ENCODE measurements at regions not wholly inside any gene's neighbourhood (a gene's known extent, or its start where the extent isn't known, plus 50 kb on each side); places are given as distances from the start of the nearest gene placed in this dataset.

DNA sequence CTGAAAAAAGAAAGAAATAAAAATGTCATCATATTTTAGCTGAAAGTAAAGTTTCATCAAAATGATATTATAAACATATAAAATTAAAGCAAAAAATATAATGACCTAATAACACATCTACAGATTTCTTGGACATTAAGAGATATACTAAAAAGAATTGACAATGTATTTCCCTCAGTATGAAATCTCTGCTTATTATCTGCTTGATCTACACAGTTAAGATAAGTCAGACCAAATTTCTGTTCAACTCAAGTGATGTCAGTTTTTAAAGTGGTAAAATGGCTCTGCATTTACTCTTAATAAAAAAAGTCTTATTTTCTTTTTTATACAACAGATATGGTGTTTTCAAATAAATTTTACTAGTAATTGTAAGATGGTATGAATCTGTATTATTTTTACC lies 159.4 kb upstream of the SEMA3A start:
- Histone ChIP-seq H3K4me1 (ENCODE audit: insufficient read depth, low read length) (no peaks in the 10 kb centered on the region), H3K27ac (ENCODE audit: low read depth, low read length) (no peak overlapping the region), H2AFZ (ENCODE audit: low read length) (no peak overlapping the region), H3K9me3 (ENCODE audit: low read depth, low read length) (no peaks in the 10 kb centered on the region), H3K79me2 (ENCODE audit: insufficient read depth, low read length) (no peaks in the 10 kb centered on the region), H3K27me3 (ENCODE audit: insufficient read depth, low read length) (no peaks in the 10 kb centered on the region), H3K4me2 (ENCODE audit: insufficient read depth, low read length) (no peak overlapping the region), H4K20me1 (ENCODE audit: insufficient read depth, low read length) (no peaks in the 10 kb centered on the region), H3K36me3 (ENCODE audit: insufficient read depth, low read length) (no peaks in the 10 kb centered on the region), H3K4me3 (ENCODE audit: insufficient read depth, low read length) (no peak overlapping the region)
- TF ChIP-seq, protein P1, sequence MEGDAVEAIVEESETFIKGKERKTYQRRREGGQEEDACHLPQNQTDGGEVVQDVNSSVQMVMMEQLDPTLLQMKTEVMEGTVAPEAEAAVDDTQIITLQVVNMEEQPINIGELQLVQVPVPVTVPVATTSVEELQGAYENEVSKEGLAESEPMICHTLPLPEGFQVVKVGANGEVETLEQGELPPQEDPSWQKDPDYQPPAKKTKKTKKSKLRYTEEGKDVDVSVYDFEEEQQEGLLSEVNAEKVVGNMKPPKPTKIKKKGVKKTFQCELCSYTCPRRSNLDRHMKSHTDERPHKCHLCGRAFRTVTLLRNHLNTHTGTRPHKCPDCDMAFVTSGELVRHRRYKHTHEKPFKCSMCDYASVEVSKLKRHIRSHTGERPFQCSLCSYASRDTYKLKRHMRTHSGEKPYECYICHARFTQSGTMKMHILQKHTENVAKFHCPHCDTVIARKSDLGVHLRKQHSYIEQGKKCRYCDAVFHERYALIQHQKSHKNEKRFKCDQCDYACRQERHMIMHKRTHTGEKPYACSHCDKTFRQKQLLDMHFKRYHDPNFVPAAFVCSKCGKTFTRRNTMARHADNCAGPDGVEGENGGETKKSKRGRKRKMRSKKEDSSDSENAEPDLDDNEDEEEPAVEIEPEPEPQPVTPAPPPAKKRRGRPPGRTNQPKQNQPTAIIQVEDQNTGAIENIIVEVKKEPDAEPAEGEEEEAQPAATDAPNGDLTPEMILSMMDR (IDR thresholded peaks at IDR 0.05; ENCODE audit: extremely low read depth, low read depth, low read length): no peak
- DNase-seq (ENCODE audit: insufficient read length, low spot score, missing footprints): no peak

DNA sequence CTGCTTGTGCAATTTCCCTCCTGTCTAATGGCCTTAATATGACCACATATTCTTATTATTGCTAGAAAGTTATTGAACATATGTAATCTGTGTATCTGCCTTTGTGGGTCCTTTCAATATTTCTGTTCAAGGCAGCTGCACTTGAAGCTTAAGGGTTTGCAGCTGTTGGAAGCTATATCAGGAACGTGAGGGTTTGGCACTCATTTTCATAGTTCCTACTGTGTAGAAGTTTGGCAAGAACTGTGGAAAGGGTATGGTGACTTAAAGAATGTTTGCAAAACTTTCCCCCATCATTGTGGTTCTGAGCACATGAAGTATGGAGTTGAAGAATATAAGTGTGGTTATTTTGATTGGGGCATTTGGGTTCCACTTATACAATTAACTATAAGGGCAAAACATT lies 144.7 kb upstream of the SEMA3A start:
- Histone ChIP-seq H3K4me1 (ENCODE audit: insufficient read depth, low read length) (peaks cover 3% of the 10 kb centered on the region), H3K4me2 (ENCODE audit: insufficient read depth, low read length) (no peak overlapping the region), H3K27me3 (ENCODE audit: insufficient read depth, low read length) (no peaks in the 10 kb centered on the region), H4K20me1 (ENCODE audit: insufficient read depth, low read length) (no peaks in the 10 kb centered on the region), H3K4me3 (ENCODE audit: insufficient read depth, low read length) (no peak overlapping the region), H3K27ac (ENCODE audit: low read depth, low read length) (no peak overlapping the region), H3K9me3 (ENCODE audit: low read depth, low read length) (no peaks in the 10 kb centered on the region), H3K79me2 (ENCODE audit: insufficient read depth, low read length) (no peaks in the 10 kb centered on the region), H3K36me3 (ENCODE audit: insufficient read depth, low read length) (no peaks in the 10 kb centered on the region), H2AFZ (ENCODE audit: low read length) (no peak overlapping the region)
- DNase-seq (ENCODE audit: insufficient read length, low spot score, missing footprints): no peak
- TF ChIP-seq, protein P1 (IDR thresholded peaks at IDR 0.05; ENCODE audit: extremely low read depth, low read depth, low read length): no peak

DNA sequence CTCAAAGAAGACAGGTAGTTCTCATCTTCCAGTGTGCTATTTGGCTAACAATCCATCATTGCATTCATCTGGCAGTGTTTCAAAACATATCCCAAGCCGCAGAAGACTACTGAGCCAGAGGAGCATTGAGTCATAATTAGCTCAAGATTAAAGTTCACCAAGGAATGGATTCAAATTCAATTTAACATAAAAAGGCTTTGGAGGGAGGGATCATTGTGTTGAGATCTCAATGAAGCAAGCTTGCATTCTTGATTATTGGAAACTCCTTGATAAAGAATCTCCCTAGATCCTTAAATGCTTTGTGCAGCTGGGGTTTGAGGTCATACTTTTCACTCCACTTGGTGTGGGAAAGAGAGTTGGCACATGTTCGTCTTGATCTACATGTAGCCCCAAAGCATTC lies 142.8 kb upstream of the SEMA3A start:
- TF ChIP-seq, protein P1 (IDR thresholded peaks at IDR 0.05; ENCODE audit: extremely low read depth, low read depth, low read length): no peak

DNA sequence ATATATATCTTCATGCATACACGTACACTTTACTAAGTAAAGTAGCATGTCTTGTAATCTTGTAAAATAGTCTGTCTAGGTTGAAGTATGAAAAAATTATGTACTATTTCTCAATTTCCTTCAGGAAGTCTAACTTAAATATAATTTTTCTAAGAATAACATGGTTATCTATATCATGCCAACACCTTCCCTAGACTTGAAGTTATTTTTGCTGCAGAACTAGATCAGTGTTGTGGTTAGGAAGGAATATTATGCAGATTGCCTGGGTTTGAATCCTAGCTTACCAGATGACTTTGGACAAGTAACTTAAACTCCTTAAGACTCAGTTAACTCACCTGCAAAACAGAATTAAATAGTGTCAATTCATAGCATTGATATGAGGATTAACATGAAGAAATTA lies 142.2 kb upstream of the SEMA3A start:
- no peaks in the 10 kb centered on the region for H3K79me2 ChIP-seq (ENCODE audit: insufficient read depth, low read length)
- DNase-seq (ENCODE audit: insufficient read length, low spot score, missing footprints): no peak
- H3K4me2 ChIP-seq (ENCODE audit: insufficient read depth, low read length): no peak overlapping the region
- TF ChIP-seq, protein P1 (IDR thresholded peaks at IDR 0.05; ENCODE audit: extremely low read depth, low read depth, low read length): no peak
- no peak overlapping the region for H3K27ac ChIP-seq (ENCODE audit: low read depth, low read length)
- no peaks in the 10 kb centered on the region for H3K36me3 ChIP-seq (ENCODE audit: insufficient read depth, low read length)
- peaks cover 3% of the 10 kb centered on the region for H3K4me1 ChIP-seq (ENCODE audit: insufficient read depth, low read length)
- H3K27me3 ChIP-seq (ENCODE audit: insufficient read depth, low read length): no peaks in the 10 kb centered on the region
- H4K20me1 ChIP-seq (ENCODE audit: insufficient read depth, low read length): no peaks in the 10 kb centered on the region
- H2AFZ ChIP-seq (ENCODE audit: low read length): no peak overlapping the region
- H3K9me3 ChIP-seq (ENCODE audit: low read depth, low read length): no peaks in the 10 kb centered on the region
- H3K4me3 ChIP-seq (ENCODE audit: insufficient read depth, low read length): no peak overlapping the region

More for the DNA sequence above, 142.8 kb upstream of the SEMA3A start:
- H3K4me1 ChIP-seq (ENCODE audit: insufficient read depth, low read length): peaks cover 3% of the 10 kb centered on the region
- H4K20me1 ChIP-seq (ENCODE audit: insufficient read depth, low read length): no peaks in the 10 kb centered on the region
- H3K9me3 ChIP-seq (ENCODE audit: low read depth, low read length): no peaks in the 10 kb centered on the region
- no peaks in the 10 kb centered on the region for H3K27me3 ChIP-seq (ENCODE audit: insufficient read depth, low read length)
- H3K36me3 ChIP-seq (ENCODE audit: insufficient read depth, low read length): no peaks in the 10 kb centered on the region
- H3K79me2 ChIP-seq (ENCODE audit: insufficient read depth, low read length): no peaks in the 10 kb centered on the region
- no peak overlapping the region for H3K27ac ChIP-seq (ENCODE audit: low read depth, low read length)
- H3K4me2 ChIP-seq (ENCODE audit: insufficient read depth, low read length): no peak overlapping the region
- no peak overlapping the region for H2AFZ ChIP-seq (ENCODE audit: low read length)
- DNase-seq (ENCODE audit: insufficient read length, low spot score, missing footprints): peak; percentile 13
- no peak overlapping the region for H3K4me3 ChIP-seq (ENCODE audit: insufficient read depth, low read length)
